ENCODE measurements at regions not wholly inside any gene's neighbourhood (a gene's known extent, or its start where the extent isn't known, plus 50 kb on each side); places are given as distances from the start of the nearest gene placed in this dataset.

- no peaks in the 10 kb centered on the region for H3K27me3 ChIP-seq (replicated peaks; ENCODE audit: insufficient read depth)
- no peaks in the 10 kb centered on the region for H3K36me3 ChIP-seq
- TF ChIP-seq CTCF (IDR thresholded peaks at IDR 0.05), result no peak
- no peak overlapping the region for H3K27ac ChIP-seq
- ATAC-seq (ENCODE audit: insufficient number of reproducible peaks, low FRiP score, low read depth) (no peak), DNase-seq (ENCODE audit: low spot score) (no peak)
- H3K9me3 ChIP-seq, result no peaks in the 10 kb centered on the region
- H3K4me1 ChIP-seq (ENCODE audit: control insufficient read depth in 1 of 2, low read depth in 2 of 2), result peaks cover 0 to 7% of the 10 kb centered on the region in 2 donors
- no peak overlapping the region for H3K4me3 ChIP-seq
Observed at GRCh38 chr18:43863180-43863579, 585.9 kb upstream of the SYT4 start.

GRCh38 chr18:43866696-43867095, 589.4 kb upstream of the SYT4 start:
- no peaks in the 10 kb centered on the region for H3K27me3 ChIP-seq (replicated peaks; ENCODE audit: insufficient read depth)
- H3K36me3 ChIP-seq, result no peaks in the 10 kb centered on the region
- H3K27ac ChIP-seq, result no peak overlapping the region
- no peaks in the 10 kb centered on the region for H3K9me3 ChIP-seq
- H3K4me3 ChIP-seq, result no peak overlapping the region
- peaks cover 0 to 7% of the 10 kb centered on the region in 2 donors for H3K4me1 ChIP-seq (ENCODE audit: control insufficient read depth in 1 of 2, low read depth in 2 of 2)
- DNase-seq (ENCODE audit: low spot score), result no peak
- no peak for ATAC-seq (ENCODE audit: insufficient number of reproducible peaks, low FRiP score, low read depth)
- no peak for TF ChIP-seq CTCF (IDR thresholded peaks at IDR 0.05)

- Histone ChIP-seq H3K27ac (no peak overlapping the region), H3K36me3 (no peaks in the 10 kb centered on the region), H3K4me1 (ENCODE audit: control insufficient read depth in 1 of 2, low read depth in 2 of 2) (no peaks in the 10 kb centered on the region), H3K9me3 (no peaks in the 10 kb centered on the region), H3K4me3 (no peak overlapping the region), H3K27me3 (replicated peaks; ENCODE audit: insufficient read depth) (no peaks in the 10 kb centered on the region)
- no peak for ATAC-seq (ENCODE audit: insufficient number of reproducible peaks, low FRiP score, low read depth)
- TF ChIP-seq CTCF (IDR thresholded peaks at IDR 0.05), result no peak
- DNase-seq (ENCODE audit: low spot score), result no peak
Observed at GRCh38 chr18:43868497-43868995, 591.3 kb upstream of the SYT4 start.

GRCh38 chr18:43869451-43870008, 592.2 kb upstream of the SYT4 start:
- H3K9me3 ChIP-seq, result no peaks in the 10 kb centered on the region
- TF ChIP-seq CTCF (IDR thresholded peaks at IDR 0.05), result no peak
- ATAC-seq (ENCODE audit: insufficient number of reproducible peaks, low FRiP score, low read depth), result no peak
- H3K27ac ChIP-seq, result no peak overlapping the region
- no peaks in the 10 kb centered on the region for H3K27me3 ChIP-seq (replicated peaks; ENCODE audit: insufficient read depth)
- DNase-seq (ENCODE audit: low spot score), result no peak
- no peak overlapping the region for H3K4me3 ChIP-seq
- H3K36me3 ChIP-seq, result no peaks in the 10 kb centered on the region
- H3K4me1 ChIP-seq (ENCODE audit: control insufficient read depth in 1 of 2, low read depth in 2 of 2), result no peaks in the 10 kb centered on the region

- ATAC-seq (ENCODE audit: insufficient number of reproducible peaks, low FRiP score, low read depth) (no peak), DNase-seq (ENCODE audit: low spot score) (no peak)
- Histone ChIP-seq H3K27ac (no peak overlapping the region), H3K27me3 (replicated peaks; ENCODE audit: insufficient read depth) (no peaks in the 10 kb centered on the region), H3K9me3 (no peaks in the 10 kb centered on the region), H3K4me3 (no peak overlapping the region), H3K4me1 (ENCODE audit: control insufficient read depth in 1 of 2, low read depth in 2 of 2) (no peaks in the 10 kb centered on the region), H3K36me3 (no peaks in the 10 kb centered on the region)
- TF ChIP-seq CTCF (IDR thresholded peaks at IDR 0.05), result no peak
Observed at GRCh38 chr18:43870626-43871025, 593.3 kb upstream of the SYT4 start.

All from thoracic aorta (tissue), 2 donors.